ENCODE measurements at regions not wholly inside any gene's neighbourhood (a gene's known extent, or its start where the extent isn't known, plus 50 kb on each side); places are given as distances from the start of the nearest gene placed in this dataset.

GRCh38 chr13:33372251-33372919 lies 86.8 kb upstream of the STARD13 start:
- ATAC-seq: no peak
- DNase-seq: no peak

- ATAC-seq (no peak), DNase-seq (no peak)
These were observed 88.1 kb upstream of the STARD13 start for GRCh38 chr13:33373624-33374023.

- DNase-seq (no peak), ATAC-seq (no peak)
These were observed 89.9 kb upstream of the STARD13 start for GRCh38 chr13:33375421-33375820.

GRCh38 chr13:33376212-33376611 lies 90.7 kb upstream of the STARD13 start:
- ATAC-seq: no peak

DNA sequence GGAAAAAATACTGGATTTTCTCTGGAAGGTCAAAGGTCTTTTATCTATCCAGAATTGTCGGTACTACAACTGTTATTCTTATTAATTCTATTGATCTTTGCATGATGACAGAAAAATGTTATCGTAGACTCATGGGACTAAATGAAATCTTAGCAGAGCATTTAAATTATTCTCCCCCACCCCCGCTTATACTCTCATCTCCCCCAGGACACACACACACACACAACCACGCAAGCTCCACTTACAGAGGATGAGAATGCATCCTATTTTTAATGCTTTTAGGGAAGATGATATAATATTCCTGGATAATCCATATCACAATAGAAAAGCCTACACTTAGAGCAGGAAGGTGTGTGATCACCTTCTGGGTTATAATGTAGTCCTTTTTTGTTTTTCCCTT lies 91.9 kb upstream of the STARD13 start:
- no peak for ATAC-seq
- DNase-seq: no peak

More at GRCh38 chr13:33376212-33376611, 90.7 kb upstream of the STARD13 start:
- no peak for DNase-seq

DNA sequence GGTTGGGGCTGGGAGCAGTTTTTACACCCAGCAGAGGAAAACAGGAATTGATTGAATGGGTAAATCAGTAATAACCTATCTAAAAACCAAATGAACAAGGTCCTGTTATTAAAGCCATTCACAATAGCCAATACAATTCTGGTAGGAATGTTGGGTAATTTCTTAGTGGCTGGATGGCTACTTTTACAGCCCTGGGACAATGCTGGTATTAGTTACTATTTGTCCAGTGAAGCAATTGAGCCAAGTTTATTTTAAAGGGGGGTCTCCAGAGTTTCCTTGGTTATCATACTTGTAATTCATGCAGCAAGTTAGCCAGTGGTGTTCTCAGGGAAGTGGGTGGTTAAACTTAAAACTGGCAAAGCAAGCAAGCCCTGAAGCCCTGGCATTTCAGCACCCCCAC lies 92.3 kb upstream of the STARD13 start:
- ATAC-seq (no peak), DNase-seq (no peak)

- DNase-seq (no peak), ATAC-seq (no peak)
These were observed 94.1 kb upstream of the STARD13 start for GRCh38 chr13:33379608-33380007.

DNA sequence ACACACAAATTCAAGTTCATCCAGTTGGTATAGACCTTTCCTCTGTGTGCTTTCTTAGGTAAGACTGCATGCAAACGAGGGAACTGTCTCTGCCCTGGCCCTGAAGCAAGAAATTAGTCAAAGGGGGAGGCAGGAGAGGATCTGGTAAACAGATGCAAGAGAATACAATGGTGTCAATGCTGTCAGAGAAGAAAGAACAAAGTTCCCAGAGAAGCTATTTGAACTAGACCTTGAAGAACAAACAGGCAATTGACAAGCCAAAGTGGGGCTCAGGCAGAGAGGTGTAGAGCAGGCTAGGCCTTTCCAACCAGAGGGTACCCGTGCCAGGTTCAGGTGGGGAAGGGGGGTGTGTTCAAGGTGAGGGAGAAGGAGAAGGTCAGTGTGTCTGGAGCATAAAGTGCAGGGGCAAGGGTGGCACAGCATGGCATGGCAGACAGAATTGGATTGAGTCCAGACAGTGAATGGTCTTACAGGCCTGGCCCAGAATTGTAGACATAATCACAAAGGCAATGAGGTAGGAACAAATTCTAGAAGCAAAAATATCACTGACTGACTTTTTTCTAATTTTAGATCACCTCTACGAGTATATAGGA lies 95.0 kb upstream of the STARD13 start:
- ATAC-seq (no peak), DNase-seq (no peak)

- DNase-seq: no peak
- ATAC-seq: no peak
These were observed 95.6 kb upstream of the STARD13 start for GRCh38 chr13:33381180-33381579.

DNA sequence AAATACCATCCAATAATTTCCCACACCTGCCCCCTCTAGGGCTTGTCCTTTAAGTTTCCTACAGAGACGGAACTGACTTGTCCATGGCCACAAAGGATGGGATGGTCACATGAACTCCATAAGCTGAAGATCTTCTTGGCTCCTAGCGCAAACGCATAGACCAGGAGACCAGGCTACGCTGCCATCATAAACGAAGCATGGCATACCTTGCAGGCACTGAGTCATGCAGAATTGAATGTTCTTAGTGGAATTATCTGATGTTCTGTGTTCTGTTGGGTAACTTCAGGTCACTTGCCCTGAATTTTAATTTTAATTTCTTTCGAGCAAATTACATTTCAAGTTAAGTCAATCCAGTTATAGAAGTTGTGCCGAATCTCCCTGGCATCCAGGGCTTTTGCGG lies 96.4 kb upstream of the STARD13 start:
- DNase-seq: no peak
- ATAC-seq: no peak

DNA sequence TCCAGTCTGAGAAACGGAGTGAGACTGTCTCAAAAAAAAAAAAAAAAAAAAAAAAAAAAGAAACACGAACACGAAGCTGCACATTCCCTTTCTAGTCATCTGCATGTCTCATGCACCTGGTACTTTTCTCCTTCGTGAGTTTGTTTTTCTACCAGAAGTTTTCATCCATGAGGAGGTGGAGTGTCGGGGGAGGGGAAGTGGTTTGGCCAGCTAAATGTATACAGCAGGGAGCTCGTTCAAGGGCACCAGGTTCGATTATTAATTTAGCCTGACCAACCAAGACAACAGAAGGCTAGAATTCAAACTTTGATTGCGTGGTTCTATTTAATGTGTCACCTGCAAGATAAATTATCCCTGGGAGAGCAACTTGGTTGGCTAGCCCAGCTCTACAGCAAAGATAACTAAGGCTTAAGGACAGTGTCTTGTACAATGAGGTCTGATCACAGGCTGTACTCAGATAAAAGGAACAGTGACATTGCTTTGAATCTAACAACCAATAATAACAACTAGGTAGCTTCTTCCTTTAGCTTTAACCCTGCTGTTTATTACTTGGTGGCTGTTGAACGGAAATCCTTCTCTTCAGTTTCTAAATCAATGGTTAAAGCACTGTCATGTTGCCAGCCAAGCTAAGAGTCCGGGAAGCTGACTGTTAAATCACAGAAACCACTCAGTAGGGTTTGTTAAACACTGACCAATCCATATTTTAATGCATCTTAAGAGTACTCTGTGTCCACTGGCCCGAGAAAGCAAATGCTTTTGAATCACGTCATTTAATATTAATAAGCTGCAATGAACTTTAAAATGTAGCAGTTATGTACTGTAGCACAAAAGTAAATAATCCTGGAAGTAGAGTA lies 98.4 kb upstream of the STARD13 start:
- ATAC-seq (no peak), DNase-seq (no peak)

- DNase-seq: no peak
These were observed 102.9 kb upstream of the STARD13 start for GRCh38 chr13:33388286-33388998.

DNA sequence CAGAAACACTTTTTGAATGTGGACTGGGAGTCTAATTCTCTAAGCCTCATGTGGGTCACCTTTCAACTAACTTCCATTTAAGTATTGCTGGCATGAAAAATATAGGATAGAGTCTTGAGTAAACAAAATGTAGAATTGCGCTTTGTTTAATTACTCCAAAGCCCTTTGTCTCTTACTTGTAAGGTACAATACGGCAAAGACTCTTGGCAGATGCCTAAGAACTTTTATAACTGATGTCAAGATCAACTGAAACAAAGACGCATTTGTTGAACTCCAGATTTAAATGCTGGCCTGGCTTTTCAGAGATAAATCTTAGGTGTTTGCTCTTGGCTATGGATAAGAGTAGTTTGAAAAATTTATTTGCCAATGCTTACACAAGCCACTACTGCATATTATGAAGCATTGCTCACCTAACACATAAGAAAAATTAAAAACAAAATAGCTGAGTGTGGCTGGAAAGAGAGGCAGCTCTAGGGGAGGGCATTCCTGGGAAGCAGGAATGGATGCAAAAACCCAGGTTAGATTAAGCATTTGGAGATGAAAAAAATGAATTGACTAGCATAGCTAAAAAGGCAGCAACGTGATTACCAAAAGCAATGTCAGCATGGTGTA lies 107.3 kb upstream of the STARD13 start:
- ATAC-seq: no peak
- DNase-seq: no peak

More at GRCh38 chr13:33388286-33388998, 102.9 kb upstream of the STARD13 start:
- ATAC-seq: no peak

DNA sequence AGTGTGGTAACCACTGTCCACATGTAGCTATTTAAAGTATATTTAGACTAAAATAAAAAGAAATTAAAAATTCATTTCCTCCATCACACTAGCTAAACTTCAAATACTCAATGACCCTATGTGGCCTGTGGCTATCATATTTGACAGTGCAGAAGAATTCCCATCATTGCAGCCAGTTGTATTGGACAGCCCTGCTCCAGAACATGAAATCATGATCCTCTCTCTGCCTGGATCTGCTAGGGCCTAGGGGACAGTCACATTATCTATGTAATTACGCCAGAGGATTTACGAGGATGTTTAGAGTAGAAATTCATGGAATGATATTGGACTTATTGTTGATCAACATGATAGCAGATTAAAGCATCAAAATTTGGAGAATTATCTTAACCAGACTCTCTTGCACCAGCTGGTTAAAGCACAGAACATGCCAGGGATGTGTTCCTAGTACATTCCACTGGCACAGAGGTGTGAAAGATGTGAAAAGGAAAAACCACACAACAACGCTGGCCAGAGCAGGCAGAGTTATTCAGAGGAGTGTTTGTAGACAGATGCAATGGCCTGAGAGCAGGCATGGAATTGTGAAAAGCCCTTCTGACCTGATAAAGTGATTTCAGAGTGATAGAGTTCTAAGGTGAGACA lies 108.9 kb upstream of the STARD13 start:
- no peak for DNase-seq
- no peak for ATAC-seq

GRCh38 chr13:33401238-33401637 lies 115.7 kb upstream of the STARD13 start:
- no peak for ATAC-seq
- DNase-seq: no peak

DNA sequence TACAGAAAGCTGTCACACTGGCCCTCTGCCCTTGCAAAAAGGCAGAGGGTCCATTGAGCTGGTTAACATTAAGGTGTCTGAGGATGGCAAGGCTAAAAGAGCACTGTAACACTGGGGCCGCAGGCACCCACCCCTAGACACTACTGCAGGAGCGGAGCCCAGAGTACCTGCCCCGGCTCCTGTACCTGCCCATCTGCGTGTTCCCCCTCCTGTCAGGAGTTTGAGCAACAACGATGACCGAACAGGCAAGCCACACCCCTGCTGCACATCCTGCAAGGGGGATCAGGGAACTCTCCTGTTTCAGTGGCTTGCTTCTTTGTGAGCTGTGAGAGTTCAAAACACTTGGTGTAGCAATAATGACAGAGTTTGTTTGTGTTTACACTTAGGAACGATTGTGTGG lies 117.4 kb upstream of the STARD13 start:
- ATAC-seq: no peak
- DNase-seq: no peak

DNA sequence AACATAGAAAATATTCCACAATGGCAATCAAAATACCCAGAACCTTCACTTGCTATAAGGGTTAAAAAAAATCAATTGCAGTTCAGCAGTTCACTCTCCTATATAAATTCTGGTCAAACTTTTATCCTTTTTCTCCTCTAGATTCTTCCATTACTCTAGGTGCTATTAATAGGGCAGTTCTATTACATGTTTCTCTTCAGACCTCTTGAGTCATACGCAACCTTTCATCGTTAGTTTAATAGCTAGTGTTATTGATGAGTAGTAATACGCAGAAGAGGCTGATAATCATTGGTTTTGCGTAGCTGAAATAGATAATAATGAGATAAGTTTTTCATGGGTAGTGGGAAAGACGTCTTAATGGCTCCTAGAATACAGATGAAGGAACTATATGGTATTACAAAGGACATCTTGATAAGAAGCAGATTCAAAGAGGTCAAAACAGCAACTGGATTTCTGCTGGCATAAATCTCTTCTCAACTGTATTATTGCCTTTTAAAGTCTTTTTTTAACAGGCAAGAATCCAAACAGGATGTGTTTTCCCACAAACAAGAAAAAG lies 118.3 kb upstream of the STARD13 start:
- ATAC-seq: no peak
- no peak for DNase-seq

GRCh38 chr13:33405371-33405770 lies 119.8 kb upstream of the STARD13 start:
- ATAC-seq: no peak

DNA sequence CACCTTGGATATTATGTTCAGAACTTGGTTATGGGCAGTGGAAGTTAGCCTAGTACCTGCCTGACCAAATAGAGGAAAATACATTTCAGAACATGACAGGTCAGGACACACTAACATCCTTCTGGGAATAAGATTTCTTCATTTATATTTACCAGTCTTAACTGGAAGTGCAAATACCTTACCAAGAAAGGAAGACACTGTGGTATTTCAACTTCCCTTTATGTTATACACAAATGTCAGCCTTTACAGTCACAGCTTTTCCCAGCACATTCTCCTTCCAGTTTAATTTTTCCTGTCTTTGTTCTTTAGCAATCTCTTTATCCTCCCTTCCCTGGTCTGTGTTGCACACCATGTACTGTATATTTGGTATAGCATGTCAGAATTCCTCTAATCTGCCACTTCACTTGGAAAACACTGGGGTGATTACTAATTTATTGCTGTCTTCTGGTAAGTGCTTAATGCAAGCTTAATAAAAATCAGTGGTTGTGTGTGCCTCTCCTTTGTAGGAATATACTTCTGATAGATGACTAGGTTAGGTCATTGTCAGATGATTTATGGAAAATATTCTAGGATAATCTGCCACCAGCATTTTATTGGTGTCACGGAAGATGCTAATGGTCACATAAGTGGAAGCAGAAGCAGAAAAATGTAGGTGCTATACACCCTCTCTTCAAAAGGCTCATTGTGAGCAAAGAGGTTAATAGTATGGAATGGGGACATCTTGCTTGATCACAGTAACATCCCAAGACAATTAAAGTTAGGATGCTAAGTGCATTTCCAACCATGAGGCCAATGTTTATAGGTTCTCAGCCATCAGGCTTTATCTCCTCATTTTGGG lies 124.3 kb upstream of the STARD13 start:
- DNase-seq (no peak), ATAC-seq (no peak)

More at GRCh38 chr13:33405371-33405770, 119.8 kb upstream of the STARD13 start:
- DNase-seq: no peak

DNA sequence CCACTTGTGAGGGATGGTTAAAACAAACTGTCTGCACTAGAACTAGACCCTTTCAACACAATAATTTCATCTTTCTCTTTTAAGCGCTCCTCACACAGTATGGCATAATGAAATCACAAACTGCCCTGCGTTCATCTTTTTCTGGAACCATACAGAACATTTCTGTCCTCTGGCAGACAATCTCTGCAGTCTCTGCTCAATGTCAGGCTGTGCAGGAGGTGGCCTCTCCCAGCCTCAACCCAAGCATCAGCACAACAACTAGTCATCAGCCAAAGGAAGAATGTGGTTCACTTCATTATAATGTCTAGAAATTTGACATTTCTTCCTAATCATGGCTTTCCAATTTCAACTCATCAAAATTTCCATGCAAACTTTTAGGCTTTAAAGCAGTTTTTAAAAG lies 125.1 kb upstream of the STARD13 start:
- no peak for ATAC-seq
- DNase-seq: no peak

Data from stimulated activated naive CD8-positive, alpha-beta T cell treated with anti-CD3 and anti-CD28 coated beads, Interleukin-15, Interleukin-2, amounts not matched to agents 100 U/mL and 50 U/mL, for 24 hours (primary cell).